Colonic mucosa (tissue), 4 donors: ENCODE measurements at regions not wholly inside any gene's neighbourhood (a gene's known extent, or its start where the extent isn't known, plus 50 kb on each side); places are given as distances from the start of the nearest gene placed in this dataset.

Source experiments
- DNase-seq: peaks from one replicate; pipeline ENCODE4 v3.0.0-alpha.2; 2020
- H3K27ac ChIP-seq: fragments of 200-600 bp; one replicate; pipeline ENCODE4 v1.8.0; 2021
- H3K27me3 ChIP-seq: fragments of 200-600 bp; one replicate; pipeline ENCODE4 v1.8.0; 2021
- H3K36me3 ChIP-seq: fragments of 200-600 bp; one replicate; pipeline ENCODE4 v1.8.0; 2021
- H3K4me1 ChIP-seq: fragments of 200-600 bp; one replicate; pipeline ENCODE4 v1.8.0; 2021; ENCODE audit warnings: mild to moderate bottlenecking
- H3K4me3 ChIP-seq: fragments of 200-600 bp; one replicate; pipeline ENCODE4 v1.8.0; 2021
- H3K9ac ChIP-seq, 2 donors: one replicate each; pipeline ENCODE4 v1.7.0; 2013; ENCODE audit warnings: control low read depth in 2 of 2, low read depth in 2 of 2, low read length in 2 of 2
- H3K9me3 ChIP-seq: fragments of 200-600 bp; one replicate; pipeline ENCODE4 v1.8.0; 2021
- CTCF ChIP-seq: fragments of 200-600 bp; IDR thresholded peaks from one replicate; pipeline ENCODE4 v1.8.0; 2022; ENCODE audit warnings: antibody characterized with exemption, mild to moderate bottlenecking
- intact Hi-C: fragments of 100-400 bp; cut with DNase I; formaldehyde crosslinking; loops from one replicate; pipeline ENCODE4 v1.14.1; 2022
- donor health status: healthy.
- donor health status: DM: no; HTN: no; CAD: no.
- donor health status: DM: no; HTN: no; CAD: no.

GRCh38 chr13:58583966-58584365, 952.4 kb downstream of the PCDH17 start:
- no peak for TF ChIP-seq CTCF
- no peaks in the 10 kb centered on the region for H3K36me3 ChIP-seq
- intact Hi-C loops, result no loop called here
- no peak for DNase-seq
- no peaks in the 10 kb centered on the region for H3K9me3 ChIP-seq
- H3K4me1 ChIP-seq, result no peaks in the 10 kb centered on the region
- no peak overlapping the region for H3K4me3 ChIP-seq
- H3K9ac ChIP-seq, result no peak overlapping the region
- H3K27me3 ChIP-seq, result no peaks in the 10 kb centered on the region
- H3K27ac ChIP-seq, result no peak overlapping the region

DNA sequence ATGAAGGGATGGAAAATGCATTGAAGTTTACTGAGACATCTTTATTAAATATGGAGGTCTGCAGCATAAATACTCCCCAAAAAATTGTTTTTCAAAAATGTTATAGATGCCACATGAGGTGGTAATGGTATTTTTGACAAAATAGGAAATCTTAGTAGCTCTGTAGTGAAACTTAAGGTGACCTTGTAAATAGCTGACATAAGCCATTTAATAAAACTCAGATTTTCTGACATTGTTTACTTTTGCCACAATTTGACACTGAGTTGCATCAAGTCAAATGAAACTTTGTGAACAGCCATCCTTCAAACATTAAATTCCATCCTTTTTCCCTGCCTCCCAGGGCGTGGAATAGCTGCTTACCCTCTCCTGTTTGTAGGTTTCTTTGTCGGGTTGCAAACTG, 953.1 kb downstream of the PCDH17 start:
- no peak for DNase-seq
- no peaks in the 10 kb centered on the region for H3K9me3 ChIP-seq
- intact Hi-C loops, result no loop called here
- no peaks in the 10 kb centered on the region for H3K4me1 ChIP-seq
- H3K27ac ChIP-seq, result no peak overlapping the region
- H3K4me3 ChIP-seq, result no peak overlapping the region
- no peaks in the 10 kb centered on the region for H3K27me3 ChIP-seq
- no peak overlapping the region for H3K9ac ChIP-seq
- H3K36me3 ChIP-seq, result no peaks in the 10 kb centered on the region
- TF ChIP-seq CTCF, result no peak

- intact Hi-C loops, result no loop called here
These were observed 955.6 kb downstream of the PCDH17 start for GRCh38 chr13:58587183-58587582.

DNA sequence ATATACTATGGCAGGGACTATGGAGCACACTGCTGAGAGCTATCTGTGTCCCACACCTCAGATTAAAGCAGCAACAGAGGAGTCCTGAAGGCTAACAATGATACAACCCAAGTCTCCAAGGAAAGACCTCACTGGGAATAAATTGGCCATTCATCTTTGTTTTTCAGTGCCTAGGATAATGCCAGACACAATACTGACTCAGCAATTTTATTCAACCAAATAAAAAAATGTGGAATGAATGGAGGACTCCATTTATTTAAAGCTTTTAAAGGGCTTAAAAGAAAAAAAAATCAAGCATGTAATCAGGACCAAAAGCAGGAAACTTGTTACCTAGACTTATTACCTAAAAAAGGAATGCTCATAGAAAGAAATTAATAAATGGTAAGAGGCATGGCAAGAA, 960.5 kb downstream of the PCDH17 start:
- no peak overlapping the region for H3K9ac ChIP-seq
- no peak for DNase-seq
- H3K4me3 ChIP-seq, result no peak overlapping the region
- no peaks in the 10 kb centered on the region for H3K27me3 ChIP-seq
- intact Hi-C loops, result no loop called here
- H3K36me3 ChIP-seq, result no peaks in the 10 kb centered on the region
- no peaks in the 10 kb centered on the region for H3K9me3 ChIP-seq
- no peak overlapping the region for H3K27ac ChIP-seq
- H3K4me1 ChIP-seq, result no peaks in the 10 kb centered on the region
- no peak for TF ChIP-seq CTCF

More at GRCh38 chr13:58587183-58587582, 955.6 kb downstream of the PCDH17 start:
- Histone ChIP-seq H3K36me3 (no peaks in the 10 kb centered on the region), H3K9ac (no peak overlapping the region), H3K4me3 (no peak overlapping the region), H3K9me3 (no peaks in the 10 kb centered on the region), H3K4me1 (no peaks in the 10 kb centered on the region), H3K27ac (no peak overlapping the region), H3K27me3 (no peaks in the 10 kb centered on the region)
- TF ChIP-seq CTCF, result no peak
- no peak for DNase-seq

GRCh38 chr13:58592786-58593185, 961.2 kb downstream of the PCDH17 start:
- intact Hi-C loops, result no loop called here
- Histone ChIP-seq H3K4me3 (no peak overlapping the region), H3K9me3 (no peaks in the 10 kb centered on the region), H3K27ac (no peak overlapping the region), H3K27me3 (no peaks in the 10 kb centered on the region), H3K9ac (no peak overlapping the region), H3K36me3 (no peaks in the 10 kb centered on the region), H3K4me1 (no peaks in the 10 kb centered on the region)
- no peak for TF ChIP-seq CTCF
- DNase-seq, result no peak
